ENCODE measurements at regions not wholly inside any gene's neighbourhood (a gene's known extent, or its start where the extent isn't known, plus 50 kb on each side); places are given as distances from the start of the nearest gene placed in this dataset.

- TF ChIP-seq CTCF (IDR thresholded peaks at IDR 0.05) = no peak
- no peak for TF ChIP-seq POLR2A (IDR thresholded peaks at IDR 0.05)
Measured at GRCh38 chr9:16068476-16068875, 515.6 kb downstream of the CCDC171 start.
